Neural progenitor cell (in vitro differentiated cells): ENCODE measurements at regions not wholly inside any gene's neighbourhood (a gene's known extent, or its start where the extent isn't known, plus 50 kb on each side); places are given as distances from the start of the nearest gene placed in this dataset.

Experiments
- EZH2 ChIP-seq: fragments of 200-600 bp; sonication (generic); IDR thresholded peaks from 2 replicates; pipeline ENCODE4 v1.6.1; 2017; ENCODE audit warnings: antibody characterized with exemption, mild to moderate bottlenecking, moderate library complexity
- TF ChIP-seq, protein P1 (sequence below): fragments of 200-600 bp; sonication (generic); IDR thresholded peaks from 2 replicates; pipeline ENCODE4 v1.5.1; 2017; ENCODE audit warnings: antibody characterized with exemption, mild to moderate bottlenecking

DNA sequence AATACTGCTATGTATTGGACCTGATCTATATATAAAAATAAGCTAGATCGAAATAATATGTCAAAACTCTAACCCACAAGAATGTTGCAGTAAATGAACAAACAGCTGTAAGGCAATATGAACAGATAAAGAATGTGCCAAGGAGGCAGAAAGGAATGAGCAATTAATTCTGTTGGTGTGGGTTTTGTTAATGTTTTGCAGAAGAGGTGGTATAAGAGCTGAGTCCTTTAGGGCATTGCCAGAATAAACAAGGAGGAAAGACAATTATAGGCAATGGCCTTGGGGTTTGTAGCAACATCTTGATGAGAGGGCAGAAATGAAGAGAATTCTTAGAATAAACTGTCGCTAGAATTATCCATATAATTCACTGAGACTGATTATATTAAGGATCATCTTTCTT, 240.9 kb upstream of the GULP1 start:
- TF ChIP-seq, protein P1, sequence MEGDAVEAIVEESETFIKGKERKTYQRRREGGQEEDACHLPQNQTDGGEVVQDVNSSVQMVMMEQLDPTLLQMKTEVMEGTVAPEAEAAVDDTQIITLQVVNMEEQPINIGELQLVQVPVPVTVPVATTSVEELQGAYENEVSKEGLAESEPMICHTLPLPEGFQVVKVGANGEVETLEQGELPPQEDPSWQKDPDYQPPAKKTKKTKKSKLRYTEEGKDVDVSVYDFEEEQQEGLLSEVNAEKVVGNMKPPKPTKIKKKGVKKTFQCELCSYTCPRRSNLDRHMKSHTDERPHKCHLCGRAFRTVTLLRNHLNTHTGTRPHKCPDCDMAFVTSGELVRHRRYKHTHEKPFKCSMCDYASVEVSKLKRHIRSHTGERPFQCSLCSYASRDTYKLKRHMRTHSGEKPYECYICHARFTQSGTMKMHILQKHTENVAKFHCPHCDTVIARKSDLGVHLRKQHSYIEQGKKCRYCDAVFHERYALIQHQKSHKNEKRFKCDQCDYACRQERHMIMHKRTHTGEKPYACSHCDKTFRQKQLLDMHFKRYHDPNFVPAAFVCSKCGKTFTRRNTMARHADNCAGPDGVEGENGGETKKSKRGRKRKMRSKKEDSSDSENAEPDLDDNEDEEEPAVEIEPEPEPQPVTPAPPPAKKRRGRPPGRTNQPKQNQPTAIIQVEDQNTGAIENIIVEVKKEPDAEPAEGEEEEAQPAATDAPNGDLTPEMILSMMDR: no peak
- no peak for TF ChIP-seq EZH2
